ENCODE measurements at regions not wholly inside any gene's neighbourhood (a gene's known extent, or its start where the extent isn't known, plus 50 kb on each side); places are given as distances from the start of the nearest gene placed in this dataset.

DNA sequence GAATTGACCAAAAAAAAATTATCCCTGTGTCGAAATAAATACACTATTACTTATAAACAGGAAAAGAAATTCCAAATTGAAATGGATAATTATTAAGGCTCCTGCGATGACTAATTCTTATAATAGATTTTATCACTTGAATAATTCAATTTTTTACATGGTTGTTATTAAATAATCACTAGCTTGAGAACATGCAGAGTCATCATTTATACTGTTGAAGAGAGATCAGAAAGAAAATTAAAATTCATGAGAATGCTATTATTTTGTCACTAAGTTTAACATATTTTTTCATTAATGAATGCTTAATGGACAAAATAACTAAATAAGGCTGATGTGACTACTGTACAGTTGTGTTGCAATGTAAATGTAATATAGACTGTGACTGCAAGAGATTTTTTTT, 1011.3 kb upstream of the C9orf72 start:
- H3K4me3 ChIP-seq (ENCODE audit: insufficient read depth, low read depth, low read length), result no peak overlapping the region
- H3K18ac ChIP-seq (ENCODE audit: low read depth, low read length), result no peak overlapping the region
- intact Hi-C loops (cut with micrococcal nuclease), result no loop called here
- DNase-seq (no peak), ATAC-seq (ENCODE audit: low read depth) (no peak)
- dilution Hi-C loops (cut with HindIII; ENCODE audit: low sequenced_read_pairs, unreplicated experiment), result no loop called here
- H2AFZ ChIP-seq (replicated peaks; ENCODE audit: low read length, poor library complexity), result no peak overlapping the region
- peak; percentile 60 for TF ChIP-seq MAFK (IDR thresholded peaks at IDR 0.05; ENCODE audit: low read depth, low read length)
- TF ChIP-seq, protein P1, sequence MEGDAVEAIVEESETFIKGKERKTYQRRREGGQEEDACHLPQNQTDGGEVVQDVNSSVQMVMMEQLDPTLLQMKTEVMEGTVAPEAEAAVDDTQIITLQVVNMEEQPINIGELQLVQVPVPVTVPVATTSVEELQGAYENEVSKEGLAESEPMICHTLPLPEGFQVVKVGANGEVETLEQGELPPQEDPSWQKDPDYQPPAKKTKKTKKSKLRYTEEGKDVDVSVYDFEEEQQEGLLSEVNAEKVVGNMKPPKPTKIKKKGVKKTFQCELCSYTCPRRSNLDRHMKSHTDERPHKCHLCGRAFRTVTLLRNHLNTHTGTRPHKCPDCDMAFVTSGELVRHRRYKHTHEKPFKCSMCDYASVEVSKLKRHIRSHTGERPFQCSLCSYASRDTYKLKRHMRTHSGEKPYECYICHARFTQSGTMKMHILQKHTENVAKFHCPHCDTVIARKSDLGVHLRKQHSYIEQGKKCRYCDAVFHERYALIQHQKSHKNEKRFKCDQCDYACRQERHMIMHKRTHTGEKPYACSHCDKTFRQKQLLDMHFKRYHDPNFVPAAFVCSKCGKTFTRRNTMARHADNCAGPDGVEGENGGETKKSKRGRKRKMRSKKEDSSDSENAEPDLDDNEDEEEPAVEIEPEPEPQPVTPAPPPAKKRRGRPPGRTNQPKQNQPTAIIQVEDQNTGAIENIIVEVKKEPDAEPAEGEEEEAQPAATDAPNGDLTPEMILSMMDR (conservative IDR thresholded peaks at IDR 0.05; ENCODE audit: low read depth, low read length), result no peak
- BruUV-seq (replicated peaks), result no TSS peak
- no peak overlapping the region for H3K4me2 ChIP-seq (ENCODE audit: low read depth, low read length)
- ChIA-PET POLR2A (ENCODE audit: unreplicated experiment) (no interaction called here), CTCF (no interaction called here)
- H4K20me1 ChIP-seq (ENCODE audit: insufficient read depth, low read length), result no peaks in the 10 kb centered on the region
- H3K9me3 ChIP-seq (ENCODE audit: control insufficient read depth, insufficient read depth, low read length), result peaks cover 6% of the 10 kb centered on the region; the same call in 1 of the 2 replicates
- no peak overlapping the region for H2BK120ac ChIP-seq (ENCODE audit: low read depth, low read length)
- no peaks in the 10 kb centered on the region for H3K79me1 ChIP-seq (ENCODE audit: low read depth in 1 of 2, low read length in 2 of 2)
- H3K14ac ChIP-seq (replicated peaks; ENCODE audit: low read depth, low read length), result no peak overlapping the region
- no CpG with 5 or more reads among the region's 2 CpGs for WGBS, 2 experiments (ENCODE audit: extremely low coverage in 2 of 2, insufficient read length in 1 of 2)
- H3K4ac ChIP-seq (ENCODE audit: low read depth, low read length), result no peak overlapping the region
- no peak overlapping the region for H3K23ac ChIP-seq (ENCODE audit: low read depth, low read length)
- H3K9ac ChIP-seq (ENCODE audit: low read depth, low read length), result no peak overlapping the region
- no peak overlapping the region for H3K27ac ChIP-seq (ENCODE audit: insufficient read depth, low read length)
- H4K8ac ChIP-seq (ENCODE audit: low read depth in 2 of 2, low read length in 2 of 2), result no peak overlapping the region
- no peak overlapping the region for H2BK20ac ChIP-seq (ENCODE audit: low read depth, low read length)
- no peak overlapping the region for H4K91ac ChIP-seq (ENCODE audit: insufficient read depth, low read depth, low read length)
- no peak overlapping the region for H3K56ac ChIP-seq (ENCODE audit: extremely low read depth, insufficient read depth, low read length)
- H2BK5ac ChIP-seq (ENCODE audit: low read depth, low read length, poor library complexity, severe bottlenecking), result no peak overlapping the region
- H2AK5ac ChIP-seq (ENCODE audit: low read depth, low read length), result no peak overlapping the region
- H2AK9ac ChIP-seq (replicated peaks; ENCODE audit: low read depth, low read length, poor library complexity), result no peak overlapping the region
- no peaks in the 10 kb centered on the region for H3K4me1 ChIP-seq (ENCODE audit: control insufficient read depth, insufficient read depth, low read length)
- in situ Hi-C loops (cut with MboI; ENCODE audit: low sequenced_read_pairs), result no loop called here
- H2BK15ac ChIP-seq (ENCODE audit: low read depth, low read length), result no peak overlapping the region
- H3K36me3 ChIP-seq (ENCODE audit: control insufficient read depth, insufficient read depth, low read length), result no peaks in the 10 kb centered on the region
- no peaks in the 10 kb centered on the region for H3K27me3 ChIP-seq (ENCODE audit: control insufficient read depth, insufficient read depth, low read length)
- H4K5ac ChIP-seq (ENCODE audit: low read depth, low read length), result no peak overlapping the region
- H3K9me1 ChIP-seq (ENCODE audit: insufficient read depth, low read length), result no peaks in the 10 kb centered on the region
